Ishikawa (cell line): ENCODE measurements at regions not wholly inside any gene's neighbourhood (a gene's known extent, or its start where the extent isn't known, plus 50 kb on each side); places are given as distances from the start of the nearest gene placed in this dataset.

Experiments
- CEBPB ChIP-seq: IDR thresholded peaks from 2 replicates; pipeline ENCODE4 v1.6.1; 2012
- CREB1 ChIP-seq: IDR thresholded peaks from 2 replicates; pipeline ENCODE4 v1.6.1; 2012; ENCODE audit warnings: low read depth
- EP300 ChIP-seq: IDR thresholded peaks from 2 replicates; pipeline ENCODE4 v1.6.1; 2012; ENCODE audit warnings: borderline replicate concordance
- NFIC ChIP-seq: IDR thresholded peaks from 2 replicates; pipeline ENCODE4 v1.6.1; 2012
- RAD21 ChIP-seq: IDR thresholded peaks from 2 replicates; pipeline ENCODE4 v1.6.1; 2012; ENCODE audit warnings: low read depth
- TAF1 ChIP-seq: IDR thresholded peaks from 2 replicates; pipeline ENCODE4 v1.6.1; 2012; ENCODE audit warnings: low read depth, mild to moderate bottlenecking
- YY1 ChIP-seq: IDR thresholded peaks from 2 replicates; pipeline ENCODE4 v1.6.1; 2012; ENCODE audit warnings: low read depth
- ZBTB7A ChIP-seq: IDR thresholded peaks from 2 replicates; pipeline ENCODE4 v1.6.1; 2012; ENCODE audit warnings: low read depth
- TF ChIP-seq, protein P1 (sequence below): IDR thresholded peaks from 2 replicates; pipeline ENCODE4 v1.6.1; 2012
- TF ChIP-seq, protein P2 (sequence below): IDR thresholded peaks from 2 replicates; pipeline ENCODE4 v1.6.1; 2012; ENCODE audit warnings: low read depth, mild to moderate bottlenecking

DNA sequence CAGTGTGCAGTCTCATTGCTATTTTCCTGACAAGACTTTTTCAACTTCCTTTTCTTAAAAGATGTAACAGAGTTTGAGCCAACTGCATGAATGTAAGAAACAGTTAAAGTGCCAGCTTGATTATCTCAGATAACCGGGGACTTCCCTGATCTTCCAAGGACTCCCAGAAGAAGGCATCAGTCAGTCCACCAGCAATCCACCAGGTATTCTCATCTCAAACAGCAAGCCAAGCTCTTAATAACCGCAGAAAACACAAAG, 350.1 kb downstream of the LIG4 start:
- TF ChIP-seq CREB1 (no peak), NFIC (no peak), EP300 (no peak), CEBPB (no peak), TAF1 (no peak), RAD21 (no peak), ZBTB7A (no peak), YY1 (no peak)
- TF ChIP-seq, protein P1, sequence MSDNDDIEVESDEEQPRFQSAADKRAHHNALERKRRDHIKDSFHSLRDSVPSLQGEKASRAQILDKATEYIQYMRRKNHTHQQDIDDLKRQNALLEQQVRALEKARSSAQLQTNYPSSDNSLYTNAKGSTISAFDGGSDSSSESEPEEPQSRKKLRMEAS, result no peak
- TF ChIP-seq, protein P2, sequence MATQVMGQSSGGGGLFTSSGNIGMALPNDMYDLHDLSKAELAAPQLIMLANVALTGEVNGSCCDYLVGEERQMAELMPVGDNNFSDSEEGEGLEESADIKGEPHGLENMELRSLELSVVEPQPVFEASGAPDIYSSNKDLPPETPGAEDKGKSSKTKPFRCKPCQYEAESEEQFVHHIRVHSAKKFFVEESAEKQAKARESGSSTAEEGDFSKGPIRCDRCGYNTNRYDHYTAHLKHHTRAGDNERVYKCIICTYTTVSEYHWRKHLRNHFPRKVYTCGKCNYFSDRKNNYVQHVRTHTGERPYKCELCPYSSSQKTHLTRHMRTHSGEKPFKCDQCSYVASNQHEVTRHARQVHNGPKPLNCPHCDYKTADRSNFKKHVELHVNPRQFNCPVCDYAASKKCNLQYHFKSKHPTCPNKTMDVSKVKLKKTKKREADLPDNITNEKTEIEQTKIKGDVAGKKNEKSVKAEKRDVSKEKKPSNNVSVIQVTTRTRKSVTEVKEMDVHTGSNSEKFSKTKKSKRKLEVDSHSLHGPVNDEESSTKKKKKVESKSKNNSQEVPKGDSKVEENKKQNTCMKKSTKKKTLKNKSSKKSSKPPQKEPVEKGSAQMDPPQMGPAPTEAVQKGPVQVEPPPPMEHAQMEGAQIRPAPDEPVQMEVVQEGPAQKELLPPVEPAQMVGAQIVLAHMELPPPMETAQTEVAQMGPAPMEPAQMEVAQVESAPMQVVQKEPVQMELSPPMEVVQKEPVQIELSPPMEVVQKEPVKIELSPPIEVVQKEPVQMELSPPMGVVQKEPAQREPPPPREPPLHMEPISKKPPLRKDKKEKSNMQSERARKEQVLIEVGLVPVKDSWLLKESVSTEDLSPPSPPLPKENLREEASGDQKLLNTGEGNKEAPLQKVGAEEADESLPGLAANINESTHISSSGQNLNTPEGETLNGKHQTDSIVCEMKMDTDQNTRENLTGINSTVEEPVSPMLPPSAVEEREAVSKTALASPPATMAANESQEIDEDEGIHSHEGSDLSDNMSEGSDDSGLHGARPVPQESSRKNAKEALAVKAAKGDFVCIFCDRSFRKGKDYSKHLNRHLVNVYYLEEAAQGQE, result no peak
